GM19468 (cell line): ENCODE measurements at regions not wholly inside any gene's neighbourhood (a gene's known extent, or its start where the extent isn't known, plus 50 kb on each side); places are given as distances from the start of the nearest gene placed in this dataset.

Source experiments
- ATAC-seq: cut with Tn5 transposase; IDR thresholded peaks from one replicate; pipeline ENCODE4 v1.9.1; 2021; ENCODE audit warnings: mild to moderate bottlenecking, moderate library complexity, moderate number of reproducible peaks; ENCODE audit not compliant: unreplicated experiment; ENCODE audit errors: extremely low read depth

- ATAC-seq = no peak
Measured at GRCh38 chr2:150609831-150610582, 122.5 kb upstream of the RND3 start.

- no peak for ATAC-seq
Measured at GRCh38 chr2:150608341-150608740, 120.9 kb upstream of the RND3 start.

- ATAC-seq = no peak
Measured at GRCh38 chr2:150607390-150607811, 119.9 kb upstream of the RND3 start.

GRCh38 chr2:150606380-150607060 lies 119.1 kb upstream of the RND3 start:
- no peak for ATAC-seq

GRCh38 chr2:150605664-150606063 lies 118.2 kb upstream of the RND3 start:
- ATAC-seq = no peak

- ATAC-seq = no peak
Measured at GRCh38 chr2:150601280-150602038, 114.0 kb upstream of the RND3 start.

- ATAC-seq = no peak
Measured at GRCh38 chr2:150599889-150600288, 112.4 kb upstream of the RND3 start.

GRCh38 chr2:150598383-150598782 lies 110.9 kb upstream of the RND3 start:
- ATAC-seq = no peak

- no peak for ATAC-seq
Measured at GRCh38 chr2:150595803-150596470, 108.5 kb upstream of the RND3 start.

- no peak for ATAC-seq
Measured at GRCh38 chr2:150594299-150594698, 106.8 kb upstream of the RND3 start.

GRCh38 chr2:150591496-150592285 lies 104.2 kb upstream of the RND3 start:
- ATAC-seq = no peak

GRCh38 chr2:150589681-150590080 lies 102.2 kb upstream of the RND3 start:
- ATAC-seq = no peak

GRCh38 chr2:150588506-150588870 lies 101.0 kb upstream of the RND3 start:
- ATAC-seq = no peak

GRCh38 chr2:150587547-150588505 lies 100.4 kb upstream of the RND3 start:
- no peak for ATAC-seq

- ATAC-seq = no peak
Measured at GRCh38 chr2:150586858-150587257, 99.4 kb upstream of the RND3 start.

GRCh38 chr2:150585221-150585971 lies 97.9 kb upstream of the RND3 start:
- ATAC-seq = no peak

GRCh38 chr2:150584081-150584480 lies 96.6 kb upstream of the RND3 start:
- ATAC-seq = no peak
